ENCODE measurements at regions not wholly inside any gene's neighbourhood (a gene's known extent, or its start where the extent isn't known, plus 50 kb on each side); places are given as distances from the start of the nearest gene placed in this dataset.

GRCh38 chr5:162842727-162843126 is 594.7 kb upstream of the CCNG1 start:
- TF ChIP-seq MAX (IDR thresholded peaks at IDR 0.05; ENCODE audit: low read depth, low read length) (no peak), POLR2A (IDR thresholded peaks at IDR 0.05; ENCODE audit: extremely low read depth, insufficient read length) (no peak), MYC (IDR thresholded peaks at IDR 0.05; ENCODE audit: low read depth, low read length) (no peak), CTCF (IDR thresholded peaks at IDR 0.05; ENCODE audit: low read depth, low read length) (no peak)
- H3K4me3 ChIP-seq (ENCODE audit: low read depth, low read length), result no peak overlapping the region
- DNase-seq (ENCODE audit: low read depth), result peak; percentile 2

GRCh38 chr5:162852134-162852533 is 585.3 kb upstream of the CCNG1 start:
- no peak for DNase-seq (ENCODE audit: low read depth)
- no peak overlapping the region for H3K4me3 ChIP-seq (ENCODE audit: low read depth, low read length)
- no peak for TF ChIP-seq MYC (IDR thresholded peaks at IDR 0.05; ENCODE audit: low read depth, low read length)
- TF ChIP-seq POLR2A (IDR thresholded peaks at IDR 0.05; ENCODE audit: extremely low read depth, insufficient read length), result no peak
- TF ChIP-seq MAX (IDR thresholded peaks at IDR 0.05; ENCODE audit: low read depth, low read length), result no peak
- TF ChIP-seq CTCF (IDR thresholded peaks at IDR 0.05; ENCODE audit: low read depth, low read length), result no peak

- no peak overlapping the region for H3K4me3 ChIP-seq (ENCODE audit: low read depth, low read length)
- TF ChIP-seq MYC (IDR thresholded peaks at IDR 0.05; ENCODE audit: low read depth, low read length), result no peak
- TF ChIP-seq POLR2A (IDR thresholded peaks at IDR 0.05; ENCODE audit: extremely low read depth, insufficient read length), result no peak
- TF ChIP-seq CTCF (IDR thresholded peaks at IDR 0.05; ENCODE audit: low read depth, low read length), result no peak
- TF ChIP-seq MAX (IDR thresholded peaks at IDR 0.05; ENCODE audit: low read depth, low read length), result no peak
- no peak for DNase-seq (ENCODE audit: low read depth)
Measured at GRCh38 chr5:162858770-162859169, 578.6 kb upstream of the CCNG1 start.

- no peak for TF ChIP-seq MAX (IDR thresholded peaks at IDR 0.05; ENCODE audit: low read depth, low read length)
- no peak for TF ChIP-seq CTCF (IDR thresholded peaks at IDR 0.05; ENCODE audit: low read depth, low read length)
- no peak for TF ChIP-seq POLR2A (IDR thresholded peaks at IDR 0.05; ENCODE audit: extremely low read depth, insufficient read length)
- no peak for TF ChIP-seq MYC (IDR thresholded peaks at IDR 0.05; ENCODE audit: low read depth, low read length)
- no peak for DNase-seq (ENCODE audit: low read depth)
- H3K4me3 ChIP-seq (ENCODE audit: low read depth, low read length), result no peak overlapping the region
Measured at GRCh38 chr5:162870966-162871365, 566.4 kb upstream of the CCNG1 start.

GRCh38 chr5:162882629-162883028 is 554.8 kb upstream of the CCNG1 start:
- DNase-seq (ENCODE audit: low read depth), result no peak
- H3K4me3 ChIP-seq (ENCODE audit: low read depth, low read length), result no peak overlapping the region
- TF ChIP-seq POLR2A (IDR thresholded peaks at IDR 0.05; ENCODE audit: extremely low read depth, insufficient read length) (no peak), MYC (IDR thresholded peaks at IDR 0.05; ENCODE audit: low read depth, low read length) (no peak), CTCF (IDR thresholded peaks at IDR 0.05; ENCODE audit: low read depth, low read length) (no peak), MAX (IDR thresholded peaks at IDR 0.05; ENCODE audit: low read depth, low read length) (no peak)

GRCh38 chr5:162886717-162887116 is 550.7 kb upstream of the CCNG1 start:
- TF ChIP-seq POLR2A (IDR thresholded peaks at IDR 0.05; ENCODE audit: extremely low read depth, insufficient read length) (no peak), CTCF (IDR thresholded peaks at IDR 0.05; ENCODE audit: low read depth, low read length) (no peak), MYC (IDR thresholded peaks at IDR 0.05; ENCODE audit: low read depth, low read length) (no peak), MAX (IDR thresholded peaks at IDR 0.05; ENCODE audit: low read depth, low read length) (no peak)
- DNase-seq (ENCODE audit: low read depth), result no peak
- H3K4me3 ChIP-seq (ENCODE audit: low read depth, low read length), result no peak overlapping the region

Data from NB4 (cell line).